Panc1 (cell line): ENCODE measurements at regions not wholly inside any gene's neighbourhood (a gene's known extent, or its start where the extent isn't known, plus 50 kb on each side); places are given as distances from the start of the nearest gene placed in this dataset.

Experiments used
- CTCF ChIP-seq: fragments of 450-650 bp; IDR thresholded peaks from 2 replicates; pipeline ENCODE4 v1.5.1; 2017; ENCODE audit warnings: mild to moderate bottlenecking
- REST ChIP-seq, 2 experiments: IDR thresholded peaks; 2 replicates each; pipeline ENCODE4 v1.6.1; 2011 to 2012; ENCODE audit warnings: low read depth in 2 of 2, control low read depth in 1 of 2, low read length in 1 of 2, mild to moderate bottlenecking in 1 of 2, moderate library complexity in 1 of 2; ENCODE audit not compliant: insufficient read depth in 1 of 2

GRCh38 chrX:100477958-100478357 is 67.9 kb upstream of the PCDH19 start:
- no peak for TF ChIP-seq CTCF
- TF ChIP-seq REST (IDR thresholded peaks at IDR 0.05; ENCODE audit: insufficient read depth in 1 of 2, low read depth in 2 of 2, low read length in 1 of 2), result no peak
